Tibial nerve (tissue), 4 donors: ENCODE measurements at regions not wholly inside any gene's neighbourhood (a gene's known extent, or its start where the extent isn't known, plus 50 kb on each side); places are given as distances from the start of the nearest gene placed in this dataset.

Experiments
- DNase-seq, 2 donors: peaks; one replicate each; pipeline ENCODE4 v3.0.0-alpha.2; 2019; ENCODE audit warnings: low spot score in 2 of 2
- H3K27ac ChIP-seq, 4 donors: fragments of 200-600 bp; sonication (generic) in 3 of 4; one replicate each; pipeline ENCODE4 v1.5.1; 2017 to 2019; ENCODE audit warnings: mild to moderate bottlenecking in 1 of 4
- H3K27me3 ChIP-seq, 2 donors: fragments of 200-600 bp; sonication (generic) in 1 of 2; one replicate each; pipeline versions ENCODE4 v1.5.1 to v1.6.0; 2017 to 2019
- H3K36me3 ChIP-seq, 3 donors: fragments of 200-600 bp; sonication (generic); one replicate each; pipeline ENCODE4 v1.5.1; 2018 to 2019
- H3K4me1 ChIP-seq, 4 donors: fragments of 200-600 bp; sonication (generic) in 3 of 4; one replicate each; pipeline ENCODE4 v1.5.1; 2017 to 2019
- H3K4me3 ChIP-seq, 4 donors: fragments of 200-600 bp; sonication (generic) in 3 of 4; one replicate each; pipeline ENCODE4 v1.5.1; 2017 to 2019; ENCODE audit warnings: mild to moderate bottlenecking in 1 of 4, moderate library complexity in 1 of 4
- H3K9me3 ChIP-seq, 4 donors: fragments of 200-600 bp; sonication (generic) in 3 of 4; one replicate each; pipeline ENCODE4 v1.5.1; 2017 to 2019
- EP300 ChIP-seq, 2 donors: sonication (generic); formaldehyde crosslinking; IDR thresholded peaks; one replicate each; pipeline ENCODE4 v1.6.1; 2017; ENCODE audit warnings: antibody characterized with exemption in 2 of 2, mild to moderate bottlenecking in 1 of 2
- POLR2A ChIP-seq, 2 donors: fragments of 450-650 bp; IDR thresholded peaks; one replicate each; pipeline ENCODE4 v1.6.1; 2017; ENCODE audit warnings: antibody characterized with exemption in 2 of 2, mild to moderate bottlenecking in 2 of 2, moderate library complexity in 2 of 2
- WGBS, 2 donors: methylation state at CpG; one replicate each; pipeline ENCODE4 v1.1.5; 2018; 5-methylcytosine and 5-hydroxymethylcytosine counted together
- TF ChIP-seq, protein P1 (sequence below), 5 experiments: fragments of 200-600 bp in 3 of 5; fragments of 450-650 bp in 2 of 5; sonication (generic) in 3 of 5; IDR thresholded peaks; one replicate each; pipeline ENCODE4 v1.5.1; 2016 to 2019; ENCODE audit warnings: antibody characterized with exemption in 5 of 5, mild to moderate bottlenecking in 3 of 5, moderate library complexity in 2 of 5

DNA sequence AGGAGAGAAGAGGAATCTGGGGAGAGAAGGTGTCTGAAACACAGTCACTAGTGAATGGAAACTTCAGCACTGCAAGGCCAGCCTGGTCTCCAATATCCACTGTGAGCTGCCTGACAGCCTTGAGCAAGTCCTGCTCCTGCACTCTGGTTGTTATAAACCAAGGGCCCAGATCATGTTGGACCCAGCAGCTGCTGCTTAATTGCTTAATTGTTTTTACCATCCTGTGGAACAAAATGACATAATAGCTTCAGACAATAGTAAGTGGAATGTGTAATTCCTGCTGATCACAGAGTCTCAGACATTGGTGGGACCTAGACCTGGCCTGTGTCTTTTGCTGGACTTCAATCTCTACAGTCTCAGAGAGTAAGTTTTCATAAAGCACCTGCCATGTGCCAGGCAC is 833.7 kb downstream of the TFAP2A start:
- no peaks in the 10 kb centered on the region for H3K9me3 ChIP-seq
- H3K4me3 ChIP-seq: no peak overlapping the region
- no peak overlapping the region for H3K27ac ChIP-seq
- TF ChIP-seq, protein P1, sequence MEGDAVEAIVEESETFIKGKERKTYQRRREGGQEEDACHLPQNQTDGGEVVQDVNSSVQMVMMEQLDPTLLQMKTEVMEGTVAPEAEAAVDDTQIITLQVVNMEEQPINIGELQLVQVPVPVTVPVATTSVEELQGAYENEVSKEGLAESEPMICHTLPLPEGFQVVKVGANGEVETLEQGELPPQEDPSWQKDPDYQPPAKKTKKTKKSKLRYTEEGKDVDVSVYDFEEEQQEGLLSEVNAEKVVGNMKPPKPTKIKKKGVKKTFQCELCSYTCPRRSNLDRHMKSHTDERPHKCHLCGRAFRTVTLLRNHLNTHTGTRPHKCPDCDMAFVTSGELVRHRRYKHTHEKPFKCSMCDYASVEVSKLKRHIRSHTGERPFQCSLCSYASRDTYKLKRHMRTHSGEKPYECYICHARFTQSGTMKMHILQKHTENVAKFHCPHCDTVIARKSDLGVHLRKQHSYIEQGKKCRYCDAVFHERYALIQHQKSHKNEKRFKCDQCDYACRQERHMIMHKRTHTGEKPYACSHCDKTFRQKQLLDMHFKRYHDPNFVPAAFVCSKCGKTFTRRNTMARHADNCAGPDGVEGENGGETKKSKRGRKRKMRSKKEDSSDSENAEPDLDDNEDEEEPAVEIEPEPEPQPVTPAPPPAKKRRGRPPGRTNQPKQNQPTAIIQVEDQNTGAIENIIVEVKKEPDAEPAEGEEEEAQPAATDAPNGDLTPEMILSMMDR (IDR thresholded peaks at IDR 0.05): no peak
- TF ChIP-seq EP300 (IDR thresholded peaks at IDR 0.05) (no peak), POLR2A (IDR thresholded peaks at IDR 0.05) (no peak)
- H3K27me3 ChIP-seq: no peaks in the 10 kb centered on the region
- no peak for DNase-seq
- no peaks in the 10 kb centered on the region for H3K4me1 ChIP-seq
- H3K36me3 ChIP-seq: no peaks in the 10 kb centered on the region

DNA sequence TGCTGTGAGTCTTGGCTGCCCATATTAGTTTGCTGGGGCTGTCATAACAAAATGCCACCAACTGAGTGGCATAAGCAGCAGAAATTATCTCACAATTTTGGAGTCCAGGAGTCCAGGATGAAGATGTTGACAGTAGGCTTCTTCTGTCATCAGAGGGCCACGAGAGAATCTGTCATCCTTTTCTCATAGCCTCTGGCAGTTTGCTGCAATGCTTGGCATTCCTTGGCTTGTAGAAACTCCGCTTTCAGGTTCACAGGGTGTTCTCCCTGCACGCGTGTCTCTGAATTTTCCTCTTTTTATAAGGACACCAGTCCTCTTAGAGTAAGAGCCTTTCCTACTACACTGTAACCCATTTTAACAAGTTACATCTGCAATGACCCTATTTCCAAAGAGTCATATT is 838.4 kb downstream of the TFAP2A start:
- no peak for DNase-seq
- Histone ChIP-seq H3K27ac (no peak overlapping the region), H3K27me3 (no peaks in the 10 kb centered on the region), H3K36me3 (no peaks in the 10 kb centered on the region), H3K4me1 (no peaks in the 10 kb centered on the region), H3K4me3 (no peak overlapping the region), H3K9me3 (no peaks in the 10 kb centered on the region)
- TF ChIP-seq, protein P1 (IDR thresholded peaks at IDR 0.05): no peak
- TF ChIP-seq EP300 (IDR thresholded peaks at IDR 0.05) (no peak), POLR2A (IDR thresholded peaks at IDR 0.05) (no peak)
- WGBS, 2 donors: 74 to 77% methylated on average over 4 of the region's 4 CpGs

DNA sequence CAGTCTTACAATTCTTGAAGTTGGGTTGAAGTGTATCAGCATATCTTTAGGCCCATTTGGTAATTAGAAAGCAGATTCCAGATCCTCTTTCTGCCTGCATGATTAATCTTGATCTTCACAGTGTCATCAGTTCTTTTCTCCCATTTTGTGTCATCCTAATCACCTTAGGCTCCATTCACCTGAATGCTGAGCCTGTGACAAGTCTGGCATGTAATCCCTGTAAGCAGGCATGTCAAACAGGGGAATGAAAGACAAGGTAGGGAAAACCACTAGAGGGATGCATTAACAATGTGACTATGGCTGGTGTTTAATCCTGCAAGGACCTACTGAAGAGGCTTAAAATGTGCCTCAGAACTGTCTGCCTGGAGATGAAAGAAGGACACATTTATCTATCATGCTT is 848.8 kb downstream of the TFAP2A start:
- no peaks in the 10 kb centered on the region for H3K27me3 ChIP-seq
- no peak for DNase-seq
- H3K9me3 ChIP-seq: no peaks in the 10 kb centered on the region

DNA sequence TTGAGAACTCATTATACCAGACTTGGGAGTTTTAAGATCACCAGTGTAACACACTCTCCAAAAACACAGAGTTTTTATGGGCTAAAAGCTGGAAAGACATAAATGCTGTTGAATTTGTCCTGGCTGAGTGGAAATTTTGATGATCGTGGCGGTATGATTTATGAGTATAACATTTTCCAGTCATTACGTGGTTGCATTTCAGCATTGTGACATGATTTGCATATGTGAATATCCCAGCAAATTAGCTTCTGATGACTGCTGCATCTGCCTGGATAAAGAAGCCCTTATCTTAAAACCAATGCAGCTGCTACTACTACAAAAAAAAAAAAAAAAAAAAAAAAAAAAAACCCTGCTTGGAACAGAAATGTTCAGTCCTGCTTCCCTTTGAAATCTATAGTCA is 850.9 kb downstream of the TFAP2A start:
- H3K36me3 ChIP-seq: no peaks in the 10 kb centered on the region
- H3K27ac ChIP-seq: no peak overlapping the region
- no peak for TF ChIP-seq EP300 (IDR thresholded peaks at IDR 0.05)
- no peak for TF ChIP-seq POLR2A (IDR thresholded peaks at IDR 0.05)
- TF ChIP-seq, protein P1 (IDR thresholded peaks at IDR 0.05): no peak
- H3K4me3 ChIP-seq: no peak overlapping the region
- no peaks in the 10 kb centered on the region for H3K27me3 ChIP-seq
- no peaks in the 10 kb centered on the region for H3K9me3 ChIP-seq
- WGBS, 2 donors: 18 to 33% methylated on average over 3 of the region's 3 CpGs
- no peaks in the 10 kb centered on the region for H3K4me1 ChIP-seq
- no peak for DNase-seq

More for the DNA sequence above, 848.8 kb downstream of the TFAP2A start:
- H3K4me3 ChIP-seq: no peak overlapping the region
- H3K27ac ChIP-seq: no peak overlapping the region
- TF ChIP-seq, protein P1 (IDR thresholded peaks at IDR 0.05): no peak
- TF ChIP-seq EP300 (IDR thresholded peaks at IDR 0.05) (no peak), POLR2A (IDR thresholded peaks at IDR 0.05) (no peak)
- no peaks in the 10 kb centered on the region for H3K4me1 ChIP-seq
- no peaks in the 10 kb centered on the region for H3K36me3 ChIP-seq

DNA sequence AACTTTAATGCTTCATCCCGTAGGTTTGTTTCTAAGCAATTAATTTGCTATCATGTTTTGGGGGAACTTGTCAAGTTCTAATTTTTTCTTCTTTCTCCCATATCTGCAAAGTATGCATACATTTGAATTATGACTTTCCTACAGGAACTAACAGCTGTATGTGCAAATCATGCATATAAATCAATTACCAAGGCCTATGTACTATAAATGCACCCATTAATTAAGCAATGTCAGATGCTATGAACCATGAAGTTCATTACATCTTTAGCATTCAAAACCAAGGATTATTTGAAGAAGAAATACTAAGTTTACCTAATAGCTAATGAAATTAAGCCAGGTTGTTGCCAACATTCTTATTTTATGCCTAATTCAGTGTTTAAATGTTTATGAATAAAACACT is 851.3 kb downstream of the TFAP2A start:
- 73 to 75% methylated on average over 1 of the region's 1 CpG for WGBS, 2 donors
- Histone ChIP-seq H3K36me3 (no peaks in the 10 kb centered on the region), H3K4me3 (no peak overlapping the region), H3K27me3 (no peaks in the 10 kb centered on the region), H3K27ac (no peak overlapping the region), H3K9me3 (no peaks in the 10 kb centered on the region), H3K4me1 (no peaks in the 10 kb centered on the region)
- no peak for DNase-seq
- TF ChIP-seq, protein P1 (IDR thresholded peaks at IDR 0.05): no peak
- TF ChIP-seq POLR2A (IDR thresholded peaks at IDR 0.05): no peak
- no peak for TF ChIP-seq EP300 (IDR thresholded peaks at IDR 0.05)
